Body of pancreas (tissue), 4 donors: ENCODE measurements at regions not wholly inside any gene's neighbourhood (a gene's known extent, or its start where the extent isn't known, plus 50 kb on each side); places are given as distances from the start of the nearest gene placed in this dataset.

ENCODE experiments used
- CTCF ChIP-seq, 7 experiments: fragments of 450-650 bp in 4 of 7; fragments of 200-600 bp in 3 of 7; sonication (generic) in 3 of 7; IDR thresholded peaks; one replicate each; pipeline ENCODE4 v1.5.1; 2016 to 2019; ENCODE audit warnings: antibody characterized with exemption in 7 of 7
- POLR2A ChIP-seq, 3 donors: fragments of 450-650 bp; IDR thresholded peaks; one replicate each; pipeline ENCODE4 v1.6.1; 2016; ENCODE audit warnings: antibody characterized with exemption in 3 of 3, mild to moderate bottlenecking in 2 of 3

- TF ChIP-seq CTCF (IDR thresholded peaks at IDR 0.05) = no peak
- TF ChIP-seq POLR2A (IDR thresholded peaks at IDR 0.05) = no peak
These were observed 51.2 kb upstream of the GLI2 start for GRCh38 chr2:120684289-120685065.
